Smooth muscle cell (in vitro differentiated cells): ENCODE measurements at regions not wholly inside any gene's neighbourhood (a gene's known extent, or its start where the extent isn't known, plus 50 kb on each side); places are given as distances from the start of the nearest gene placed in this dataset.
"Not testable (repeated sequence)": the region's sequence is repeated elsewhere in the genome, so short reads cannot be mapped to it uniquely, and the experiment has no call there.

Experiments used
- DNase-seq: peaks from one replicate; lab custom pipeline; 2025; ENCODE audit not compliant: unreplicated experiment; lab: John Stamatoyannopoulos, UW
- H2AFZ ChIP-seq: fragments of 200-600 bp; sonication (generic); 2 replicates; pipeline ENCODE4 v1.6.0; 2016; ENCODE audit warnings: antibody characterized with exemption, low read depth, mild to moderate bottlenecking
- H3F3A ChIP-seq: fragments of 200-600 bp; sonication (generic); 2 replicates; pipeline ENCODE4 v1.6.0; 2017; ENCODE audit warnings: antibody characterized with exemption, low read depth
- H3K27ac ChIP-seq: fragments of 200-600 bp; sonication (generic); 2 replicates; pipeline ENCODE4 v1.5.1; 2016; ENCODE audit warnings: low read depth, mild to moderate bottlenecking
- H3K27me3 ChIP-seq: fragments of 200-600 bp; sonication (generic); 2 replicates; pipeline ENCODE4 v1.6.1; 2016; ENCODE audit warnings: low read depth, mild to moderate bottlenecking
- H3K36me3 ChIP-seq: fragments of 200-600 bp; sonication (generic); 2 replicates; pipeline ENCODE4 v1.5.1; 2016; ENCODE audit warnings: low read depth
- H3K4me1 ChIP-seq: fragments of 200-600 bp; sonication (generic); 2 replicates; pipeline ENCODE4 v1.5.1; 2016; ENCODE audit warnings: low read depth
- H3K4me2 ChIP-seq: fragments of 200-600 bp; sonication (generic); 2 replicates; pipeline ENCODE4 v1.6.0; 2016; ENCODE audit warnings: mild to moderate bottlenecking
- H3K4me3 ChIP-seq: fragments of 200-600 bp; sonication (generic); 2 replicates; pipeline ENCODE4 v1.5.1; 2016; ENCODE audit warnings: mild to moderate bottlenecking
- H3K79me2 ChIP-seq: fragments of 200-600 bp; sonication (generic); 2 replicates; pipeline ENCODE4 v1.6.0; 2016; ENCODE audit warnings: low read depth, mild to moderate bottlenecking
- H3K9ac ChIP-seq: fragments of 200-600 bp; sonication (generic); 2 replicates; pipeline ENCODE4 v1.6.0; 2016; ENCODE audit warnings: low read depth
- H3K9me3 ChIP-seq: fragments of 200-600 bp; sonication (generic); replicated peaks from 2 replicates; pipeline ENCODE4 v1.5.1; 2016; ENCODE audit warnings: low read depth
- H4K20me1 ChIP-seq: fragments of 200-600 bp; sonication (generic); 2 replicates; pipeline ENCODE4 v1.6.0; 2016; ENCODE audit warnings: low read depth
- CTCF ChIP-seq: fragments of 200-600 bp; sonication (generic); IDR thresholded peaks from 2 replicates; pipeline ENCODE4 v1.5.1; 2017; ENCODE audit warnings: borderline replicate concordance, mild to moderate bottlenecking, antibody characterized with exemption; ENCODE audit not compliant: insufficient read depth, poor library complexity, severe bottlenecking
- WGBS: methylation state at CpG from one replicate; pipeline ENCODE4 v1.1.7; 2016; ENCODE audit warnings: low lambda C conversion rate; 5-methylcytosine and 5-hydroxymethylcytosine counted together

GRCh38 chr20:48503166-48503815 is 324.5 kb downstream of the PREX1 start:
- DNase-seq: no peak
- 85% methylated on average over 14 of the region's 14 CpGs for WGBS
- Histone ChIP-seq H3K27me3 (no peaks in the 10 kb centered on the region), H3K4me3 (no peak overlapping the region), H3F3A (no peaks in the 10 kb centered on the region), H4K20me1 (no peaks in the 10 kb centered on the region), H3K9me3 (no peaks in the 10 kb centered on the region), H3K79me2 (no peaks in the 10 kb centered on the region), H3K4me2 (no peak overlapping the region), H3K36me3 (no peaks in the 10 kb centered on the region), H3K9ac (no peak overlapping the region), H2AFZ (no peak overlapping the region), H3K4me1 (no peaks in the 10 kb centered on the region), H3K27ac (no peak overlapping the region)
- no peak for TF ChIP-seq CTCF

DNA sequence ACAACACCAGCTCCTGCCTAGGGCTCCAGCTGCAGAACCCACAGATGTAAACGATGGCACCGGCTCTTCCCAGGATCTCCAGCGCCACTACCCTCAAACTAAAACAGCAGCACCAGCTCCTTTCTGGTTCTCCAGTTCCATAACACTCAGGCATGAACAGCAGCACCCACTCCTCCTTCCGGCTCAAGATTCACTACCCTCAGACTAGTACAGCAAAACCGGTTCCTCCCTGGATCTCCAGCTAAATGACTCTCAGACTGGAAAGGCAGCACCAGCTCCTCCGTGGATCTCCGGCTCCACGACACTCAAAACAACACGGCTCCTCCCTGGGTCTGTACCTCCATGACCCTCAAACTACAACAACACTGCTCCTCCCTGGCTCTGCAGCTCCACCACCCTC is 325.0 kb downstream of the PREX1 start:
- DNase-seq: no peak
- no peaks in the 10 kb centered on the region for H3F3A ChIP-seq
- no peak overlapping the region for H3K27ac ChIP-seq
- H4K20me1 ChIP-seq: no peaks in the 10 kb centered on the region
- H3K36me3 ChIP-seq: no peaks in the 10 kb centered on the region
- H3K4me3 ChIP-seq: no peak overlapping the region
- WGBS: 91% methylated on average over 9 of the region's 9 CpGs
- no peaks in the 10 kb centered on the region for H3K79me2 ChIP-seq
- H2AFZ ChIP-seq: no peak overlapping the region
- no peak overlapping the region for H3K9ac ChIP-seq
- no peaks in the 10 kb centered on the region for H3K4me1 ChIP-seq
- H3K4me2 ChIP-seq: no peak overlapping the region
- no peaks in the 10 kb centered on the region for H3K27me3 ChIP-seq
- no peaks in the 10 kb centered on the region for H3K9me3 ChIP-seq
- TF ChIP-seq CTCF: no peak

DNA sequence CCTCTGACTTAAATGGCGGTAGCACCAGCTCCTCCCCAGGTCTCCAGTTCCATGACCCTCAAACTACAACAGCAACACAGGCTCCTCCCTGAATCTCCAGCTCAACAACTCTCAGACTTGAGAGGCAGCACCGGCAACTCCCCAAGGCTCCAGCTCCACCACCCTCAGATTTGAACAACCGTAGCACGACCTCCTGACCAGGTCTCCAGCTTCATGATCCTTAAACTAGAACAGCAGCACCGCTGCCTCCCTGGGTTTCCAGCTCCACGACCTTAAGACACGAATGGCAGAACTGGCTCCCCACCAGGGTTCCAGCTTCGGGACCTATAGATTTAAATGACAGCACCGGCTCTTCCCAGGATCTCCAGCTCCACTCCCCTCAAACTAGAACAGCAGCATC is 325.8 kb downstream of the PREX1 start:
- H3K36me3 ChIP-seq: no peaks in the 10 kb centered on the region
- no peaks in the 10 kb centered on the region for H3F3A ChIP-seq
- WGBS: 86% methylated on average over 9 of the region's 9 CpGs
- no peak for DNase-seq
- no peak overlapping the region for H2AFZ ChIP-seq
- H3K79me2 ChIP-seq: no peaks in the 10 kb centered on the region
- no peaks in the 10 kb centered on the region for H3K27me3 ChIP-seq
- TF ChIP-seq CTCF: no peak
- no peak overlapping the region for H3K4me2 ChIP-seq
- no peaks in the 10 kb centered on the region for H3K4me1 ChIP-seq
- H3K9me3 ChIP-seq: no peaks in the 10 kb centered on the region
- no peak overlapping the region for H3K4me3 ChIP-seq
- H3K9ac ChIP-seq: no peak overlapping the region
- no peaks in the 10 kb centered on the region for H4K20me1 ChIP-seq
- no peak overlapping the region for H3K27ac ChIP-seq

DNA sequence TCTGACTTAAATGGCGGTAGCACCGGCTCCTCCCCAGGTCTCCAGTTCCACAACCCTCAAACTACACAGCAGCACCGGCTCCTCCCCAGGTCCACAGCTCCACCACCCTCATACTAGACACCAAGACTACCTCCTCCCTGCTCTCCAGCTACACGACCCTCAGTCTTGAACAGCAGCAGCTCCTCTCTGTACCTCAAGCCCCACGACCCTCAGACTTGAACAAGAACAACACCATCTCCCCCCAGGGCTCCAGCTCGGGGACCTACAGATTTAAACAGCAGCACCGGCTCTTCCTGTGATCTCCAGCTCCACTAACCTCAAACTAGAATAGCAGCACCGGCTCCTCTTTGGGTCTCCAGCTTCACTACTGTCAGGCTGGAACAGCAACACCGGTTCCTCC is 326.9 kb downstream of the PREX1 start:
- not testable (repeated sequence) for H3K27ac ChIP-seq, H3K79me2 ChIP-seq, H3K27me3 ChIP-seq, H3K9ac ChIP-seq, H2AFZ ChIP-seq, H3K4me3 ChIP-seq, H3K4me2 ChIP-seq, H4K20me1 ChIP-seq, H3K4me1 ChIP-seq, H3K9me3 ChIP-seq, H3K36me3 ChIP-seq, H3F3A ChIP-seq, DNase-seq
- WGBS: 79% methylated on average over 9 of the region's 9 CpGs

- H3K9me3 ChIP-seq, H3K36me3 ChIP-seq, H3K4me2 ChIP-seq, H3K4me1 ChIP-seq, H4K20me1 ChIP-seq, H3K4me3 ChIP-seq, H3K27me3 ChIP-seq, H2AFZ ChIP-seq, H3K9ac ChIP-seq, DNase-seq, H3K79me2 ChIP-seq, H3K27ac ChIP-seq, H3F3A ChIP-seq: not testable (repeated sequence)
- WGBS: 87% methylated on average over 4 of the region's 4 CpGs
Observed at GRCh38 chr20:48498939-48499338, 328.9 kb downstream of the PREX1 start.

DNA sequence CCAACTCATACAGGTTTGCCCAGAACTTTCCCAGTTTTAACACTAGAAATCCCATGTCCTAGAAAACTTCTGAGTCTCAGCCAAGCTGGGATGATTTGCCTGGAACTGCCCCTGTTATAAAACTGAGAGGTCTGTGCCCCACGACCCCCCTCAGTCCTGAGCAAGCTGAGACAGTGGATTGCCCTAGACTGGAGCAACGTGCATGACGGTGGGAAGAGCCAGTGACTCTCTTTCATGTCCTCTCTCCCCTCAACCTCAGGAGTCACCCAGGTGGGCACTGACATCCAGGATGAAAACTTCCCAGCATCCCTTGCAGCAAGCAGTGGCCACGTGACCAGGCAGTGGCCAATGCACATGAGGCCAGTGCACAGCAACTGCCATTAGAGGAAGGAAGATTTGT is 329.7 kb downstream of the PREX1 start:
- H3K9ac ChIP-seq, H3F3A ChIP-seq, H4K20me1 ChIP-seq, H3K27ac ChIP-seq, H3K4me3 ChIP-seq, DNase-seq, H3K4me2 ChIP-seq, H3K36me3 ChIP-seq, H3K79me2 ChIP-seq, H2AFZ ChIP-seq, H3K4me1 ChIP-seq, H3K27me3 ChIP-seq, H3K9me3 ChIP-seq: not testable (repeated sequence)
- 88% methylated on average over 4 of the region's 4 CpGs for WGBS
